Gastroesophageal sphincter (tissue), 3 donors: ENCODE measurements at regions not wholly inside any gene's neighbourhood (a gene's known extent, or its start where the extent isn't known, plus 50 kb on each side); places are given as distances from the start of the nearest gene placed in this dataset.
"Not testable (repeated sequence)": the region's sequence is repeated elsewhere in the genome, so short reads cannot be mapped to it uniquely, and the experiment has no call there.

Experiments
- POLR2A ChIP-seq, 2 donors: fragments of 450-650 bp; IDR thresholded peaks; one replicate each; pipeline ENCODE4 v1.6.1; 2017; ENCODE audit warnings: antibody characterized with exemption in 2 of 2, mild to moderate bottlenecking in 2 of 2, moderate library complexity in 1 of 2
- TF ChIP-seq, protein P1 (sequence below), 4 experiments: fragments of 200-600 bp in 2 of 4; fragments of 450-650 bp in 2 of 4; sonication (generic) in 1 of 4; IDR thresholded peaks; one replicate each; pipeline ENCODE4 v1.5.1; 2017 to 2019; ENCODE audit warnings: antibody characterized with exemption in 4 of 4, mild to moderate bottlenecking in 2 of 4, moderate library complexity in 2 of 4

- not testable (repeated sequence) for TF ChIP-seq POLR2A (IDR thresholded peaks at IDR 0.05)
- TF ChIP-seq, protein P1, sequence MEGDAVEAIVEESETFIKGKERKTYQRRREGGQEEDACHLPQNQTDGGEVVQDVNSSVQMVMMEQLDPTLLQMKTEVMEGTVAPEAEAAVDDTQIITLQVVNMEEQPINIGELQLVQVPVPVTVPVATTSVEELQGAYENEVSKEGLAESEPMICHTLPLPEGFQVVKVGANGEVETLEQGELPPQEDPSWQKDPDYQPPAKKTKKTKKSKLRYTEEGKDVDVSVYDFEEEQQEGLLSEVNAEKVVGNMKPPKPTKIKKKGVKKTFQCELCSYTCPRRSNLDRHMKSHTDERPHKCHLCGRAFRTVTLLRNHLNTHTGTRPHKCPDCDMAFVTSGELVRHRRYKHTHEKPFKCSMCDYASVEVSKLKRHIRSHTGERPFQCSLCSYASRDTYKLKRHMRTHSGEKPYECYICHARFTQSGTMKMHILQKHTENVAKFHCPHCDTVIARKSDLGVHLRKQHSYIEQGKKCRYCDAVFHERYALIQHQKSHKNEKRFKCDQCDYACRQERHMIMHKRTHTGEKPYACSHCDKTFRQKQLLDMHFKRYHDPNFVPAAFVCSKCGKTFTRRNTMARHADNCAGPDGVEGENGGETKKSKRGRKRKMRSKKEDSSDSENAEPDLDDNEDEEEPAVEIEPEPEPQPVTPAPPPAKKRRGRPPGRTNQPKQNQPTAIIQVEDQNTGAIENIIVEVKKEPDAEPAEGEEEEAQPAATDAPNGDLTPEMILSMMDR (IDR thresholded peaks at IDR 0.05): not testable (repeated sequence)
These were observed 80.2 kb upstream of the SYN3 start for GRCh38 chr22:33138333-33138732.
